ENCODE measurements at regions not wholly inside any gene's neighbourhood (a gene's known extent, or its start where the extent isn't known, plus 50 kb on each side); places are given as distances from the start of the nearest gene placed in this dataset.

DNA sequence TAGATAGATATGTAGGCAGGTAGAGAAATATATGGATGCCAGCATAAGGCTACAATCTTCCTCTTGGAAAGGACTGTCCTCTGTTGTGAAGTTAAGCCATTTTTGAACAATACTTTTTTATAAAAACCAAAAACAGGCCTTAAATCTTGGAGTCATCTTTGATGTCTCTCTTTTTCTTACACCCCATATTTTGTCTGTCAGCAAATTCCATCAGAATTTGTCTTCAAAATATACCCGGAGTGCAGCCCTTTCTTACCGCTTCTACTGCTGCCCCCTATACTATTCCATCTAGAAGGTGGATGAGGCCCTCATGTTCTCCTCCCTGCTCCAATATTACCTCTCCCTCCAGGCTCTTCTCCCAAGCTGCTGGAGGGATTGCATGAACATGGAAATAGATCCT, 326.5 kb downstream of the HAPSTR1 start:
- no peak overlapping the region for H3K27ac ChIP-seq (ENCODE audit: low read depth, low read length)
- H3K4me1 ChIP-seq (ENCODE audit: insufficient read depth, low read length) = no peaks in the 10 kb centered on the region
- no peaks in the 10 kb centered on the region for H3K27me3 ChIP-seq (ENCODE audit: insufficient read depth, low read length)
- no peak overlapping the region for H3K9ac ChIP-seq (ENCODE audit: low read depth, low read length)
- WGBS = 94% methylated on average over 2 of the region's 2 CpGs
- no peaks in the 10 kb centered on the region for H3K36me3 ChIP-seq (ENCODE audit: insufficient read depth, low read length)
- no peak overlapping the region for H3K4me3 ChIP-seq (ENCODE audit: low read length)
- H3K9me3 ChIP-seq (ENCODE audit: insufficient read depth, low read depth, low read length) = peaks cover 5% of the 10 kb centered on the region; the same call in 1 of the 2 replicates

DNA sequence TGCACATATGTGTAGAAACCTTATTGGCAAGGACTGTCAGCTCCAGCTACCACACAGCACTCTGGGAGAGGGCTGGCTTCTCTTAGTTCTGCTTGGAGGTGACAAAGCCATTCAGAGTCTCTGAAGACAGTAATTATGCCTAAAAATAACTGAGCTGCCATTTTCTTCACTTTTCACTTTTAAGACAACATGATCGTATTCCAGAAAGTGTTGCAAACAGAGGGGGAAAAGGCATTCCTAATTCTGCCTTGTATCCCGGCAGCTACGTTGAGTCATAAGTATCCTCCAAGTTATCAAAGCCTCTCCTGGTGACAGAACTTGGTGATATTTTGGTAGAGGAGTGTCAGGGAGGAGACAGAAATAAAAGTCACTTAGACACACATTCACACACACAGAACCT, 327.7 kb downstream of the HAPSTR1 start:
- Histone ChIP-seq H3K4me1 (ENCODE audit: insufficient read depth, low read length) (no peaks in the 10 kb centered on the region), H3K9me3 (ENCODE audit: insufficient read depth, low read depth, low read length) (peaks cover 5% of the 10 kb centered on the region; the same call in 1 of the 2 replicates), H3K36me3 (ENCODE audit: insufficient read depth, low read length) (no peaks in the 10 kb centered on the region), H3K9ac (ENCODE audit: low read depth, low read length) (no peak overlapping the region), H3K27ac (ENCODE audit: low read depth, low read length) (no peak overlapping the region), H3K27me3 (ENCODE audit: insufficient read depth, low read length) (no peaks in the 10 kb centered on the region), H3K4me3 (ENCODE audit: low read length) (no peak overlapping the region)
- WGBS = 94% methylated on average over 3 of the region's 3 CpGs

DNA sequence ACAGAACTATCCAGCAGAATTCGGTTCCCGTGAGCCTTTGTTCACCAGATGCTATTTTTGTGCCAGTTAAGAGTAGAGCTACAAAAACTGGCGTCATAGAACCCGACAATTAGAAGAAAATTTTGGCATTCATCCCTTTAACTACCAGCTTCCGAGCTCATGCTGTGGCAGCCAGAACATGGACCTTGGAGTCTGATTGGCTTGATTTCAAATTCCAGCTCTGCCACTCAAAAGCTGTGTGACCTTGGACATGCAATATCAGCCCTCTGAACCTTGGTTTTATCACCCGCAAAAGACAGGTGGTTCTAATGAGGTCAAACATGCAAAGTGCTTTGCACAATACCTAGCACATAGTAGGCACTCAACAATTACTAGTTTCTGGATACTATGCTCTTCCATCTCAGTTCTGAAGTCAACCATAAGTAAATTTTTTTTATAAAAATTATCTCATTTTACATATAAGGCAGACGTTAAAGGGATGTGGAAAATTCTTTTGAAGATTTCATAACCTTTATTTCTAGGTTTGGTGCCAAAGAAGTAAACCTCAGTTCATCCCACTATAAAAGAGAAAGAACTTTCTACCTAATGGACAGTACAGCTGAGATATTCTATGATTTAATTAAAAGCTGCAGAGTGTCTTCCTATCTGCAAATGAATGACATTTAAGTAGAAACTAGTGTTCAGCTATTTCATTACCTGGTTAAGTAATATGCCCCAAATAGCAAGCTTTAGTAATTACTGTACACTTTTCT, 331.5 kb downstream of the HAPSTR1 start:
- H3K27ac ChIP-seq (ENCODE audit: low read depth, low read length) = no peak overlapping the region
- H3K27me3 ChIP-seq (ENCODE audit: insufficient read depth, low read length) = no peaks in the 10 kb centered on the region
- no peaks in the 10 kb centered on the region for H3K9me3 ChIP-seq (ENCODE audit: insufficient read depth, low read depth, low read length)
- 94% methylated on average over 6 of the region's 7 CpGs for WGBS
- H3K4me1 ChIP-seq (ENCODE audit: insufficient read depth, low read length) = no peaks in the 10 kb centered on the region
- H3K4me3 ChIP-seq (ENCODE audit: low read length) = no peak overlapping the region
- H3K9ac ChIP-seq (ENCODE audit: low read depth, low read length) = no peak overlapping the region
- no peaks in the 10 kb centered on the region for H3K36me3 ChIP-seq (ENCODE audit: insufficient read depth, low read length)

DNA sequence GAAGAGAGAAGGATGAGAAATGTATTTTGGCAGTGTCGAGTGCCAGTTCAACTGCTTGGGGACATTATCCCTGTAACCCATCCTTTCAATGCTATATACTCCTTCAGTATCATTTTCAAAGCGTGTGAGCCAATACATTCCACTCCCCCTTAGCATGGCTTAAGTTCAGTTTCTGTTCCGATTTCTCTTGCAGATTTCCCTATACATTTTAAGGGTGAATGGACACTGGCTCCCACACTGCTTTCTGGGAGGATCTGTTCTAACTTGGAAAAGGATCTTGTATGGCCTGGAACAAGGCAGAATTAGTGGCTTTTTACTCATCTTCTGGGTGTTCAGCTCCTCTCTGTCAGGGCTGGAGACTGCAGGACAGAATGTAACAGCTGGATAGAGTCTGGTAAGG, 333.8 kb downstream of the HAPSTR1 start:
- H3K27ac ChIP-seq (ENCODE audit: low read depth, low read length) = no peak overlapping the region
- no peaks in the 10 kb centered on the region for H3K36me3 ChIP-seq (ENCODE audit: insufficient read depth, low read length)
- H3K27me3 ChIP-seq (ENCODE audit: insufficient read depth, low read length) = no peaks in the 10 kb centered on the region
- H3K4me3 ChIP-seq (ENCODE audit: low read length) = no peak overlapping the region
- H3K9ac ChIP-seq (ENCODE audit: low read depth, low read length) = no peak overlapping the region
- no peaks in the 10 kb centered on the region for H3K9me3 ChIP-seq (ENCODE audit: insufficient read depth, low read depth, low read length)
- WGBS = 88% methylated on average over 3 of the region's 3 CpGs
- H3K4me1 ChIP-seq (ENCODE audit: insufficient read depth, low read length) = peaks cover 13% of the 10 kb centered on the region

DNA sequence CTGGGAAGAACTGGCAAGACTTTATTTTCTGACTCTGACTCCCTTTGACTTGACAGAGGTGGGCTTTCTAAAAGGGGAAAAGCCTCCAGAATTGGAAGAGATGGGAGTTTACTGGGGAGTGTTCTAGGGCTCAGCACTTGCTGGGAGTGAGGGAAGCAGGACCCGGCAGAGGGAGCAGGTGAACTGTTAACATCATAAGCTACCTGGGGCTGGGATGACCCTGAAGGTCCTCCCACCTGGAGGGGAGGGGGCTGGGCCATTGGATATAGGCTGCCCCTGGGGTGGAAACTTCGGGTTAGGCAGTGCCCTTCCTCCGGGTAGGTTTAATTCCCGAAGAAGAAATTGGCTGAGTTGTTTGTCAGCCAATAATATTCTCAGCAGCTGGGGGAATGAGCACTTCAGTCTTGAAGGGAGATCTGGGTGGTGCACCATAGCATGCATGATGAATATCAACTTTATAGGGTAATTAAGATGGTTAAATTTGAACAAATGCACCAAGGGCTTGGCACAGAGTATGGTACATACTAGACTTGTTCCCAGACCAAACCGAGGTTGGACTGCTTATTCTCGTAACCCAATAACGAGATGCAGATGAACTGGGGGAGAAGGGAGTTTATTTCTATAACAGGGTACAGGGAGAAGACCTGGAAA, 337.0 kb downstream of the HAPSTR1 start:
- Histone ChIP-seq H3K9ac (ENCODE audit: low read depth, low read length) (no peak overlapping the region), H3K4me1 (ENCODE audit: insufficient read depth, low read length) (peaks cover 13% of the 10 kb centered on the region), H3K27me3 (ENCODE audit: insufficient read depth, low read length) (no peaks in the 10 kb centered on the region), H3K9me3 (ENCODE audit: insufficient read depth, low read depth, low read length) (no peaks in the 10 kb centered on the region), H3K27ac (ENCODE audit: low read depth, low read length) (no peak overlapping the region), H3K36me3 (ENCODE audit: insufficient read depth, low read length) (no peaks in the 10 kb centered on the region), H3K4me3 (ENCODE audit: low read length) (no peak overlapping the region)
- WGBS = 87% methylated on average over 7 of the region's 7 CpGs

DNA sequence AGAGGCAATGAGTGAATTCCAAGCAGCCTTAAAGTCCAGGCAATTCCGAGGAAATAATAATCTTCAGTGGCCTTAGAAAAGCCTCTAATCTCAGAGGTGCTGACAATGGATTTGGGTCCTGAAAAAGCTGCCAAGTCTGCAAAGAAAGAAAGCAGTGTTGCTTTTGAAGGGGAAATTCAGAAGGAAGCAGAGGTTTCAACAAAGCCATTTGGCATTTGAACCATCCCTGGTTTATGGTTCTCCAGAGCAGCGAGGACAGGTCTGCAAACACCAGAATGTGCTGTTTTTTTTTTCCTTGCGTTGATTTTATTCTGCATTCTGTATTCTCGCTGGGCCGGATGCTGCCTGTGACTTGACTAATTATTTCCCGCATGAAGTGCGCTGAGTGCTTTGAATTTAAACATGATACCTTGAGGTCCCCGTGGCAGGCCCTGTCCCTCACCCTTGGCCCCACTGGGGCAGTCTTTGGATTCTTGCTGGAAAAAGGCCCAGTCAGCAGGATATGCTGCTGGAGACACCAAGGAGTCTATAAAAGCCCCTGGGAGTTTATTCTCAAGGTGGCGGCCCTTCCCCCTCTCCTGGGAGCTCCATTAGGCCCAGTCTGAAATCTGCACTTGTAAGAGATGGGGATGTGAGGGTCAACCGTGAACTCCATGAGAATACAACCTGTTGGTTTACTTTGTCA, 338.3 kb downstream of the HAPSTR1 start:
- 90% methylated on average over 10 of the region's 10 CpGs for WGBS

DNA sequence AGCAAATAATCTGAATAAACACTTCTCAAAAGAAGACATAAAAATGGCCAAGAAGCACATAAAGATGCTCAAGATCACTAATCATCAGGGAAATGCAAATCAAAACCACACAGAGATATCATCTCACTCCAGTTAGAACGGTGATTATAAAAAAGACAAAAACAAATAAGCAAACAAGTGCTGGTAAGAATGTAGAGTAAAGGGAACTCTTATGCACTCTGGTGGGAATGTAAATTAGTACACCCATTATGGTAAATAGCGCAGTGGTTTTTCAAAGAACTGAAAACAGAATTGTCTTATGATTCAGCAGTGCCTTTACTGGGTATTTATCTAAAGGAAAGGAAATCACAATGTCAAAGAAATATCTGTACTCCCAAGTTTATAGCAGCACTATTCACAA, 343.2 kb downstream of the HAPSTR1 start:
- no peak overlapping the region for H3K27ac ChIP-seq (ENCODE audit: low read depth, low read length)
- H3K9ac ChIP-seq (ENCODE audit: low read depth, low read length) = no peak overlapping the region
- H3K9me3 ChIP-seq (ENCODE audit: insufficient read depth, low read depth, low read length) = peaks cover 12% of the 10 kb centered on the region
- no peaks in the 10 kb centered on the region for H3K36me3 ChIP-seq (ENCODE audit: insufficient read depth, low read length)
- no peak overlapping the region for H3K4me3 ChIP-seq (ENCODE audit: low read length)
- peaks cover 6% of the 10 kb centered on the region; the same call in 1 of the 2 replicates for H3K4me1 ChIP-seq (ENCODE audit: insufficient read depth, low read length)
- H3K27me3 ChIP-seq (ENCODE audit: insufficient read depth, low read length) = no peaks in the 10 kb centered on the region
- WGBS = 91% methylated on average over 2 of the region's 2 CpGs

More for the DNA sequence above, 338.3 kb downstream of the HAPSTR1 start:
- Histone ChIP-seq H3K4me1 (ENCODE audit: insufficient read depth, low read length) (peaks cover 13% of the 10 kb centered on the region), H3K27me3 (ENCODE audit: insufficient read depth, low read length) (no peaks in the 10 kb centered on the region), H3K27ac (ENCODE audit: low read depth, low read length) (no peak overlapping the region), H3K9ac (ENCODE audit: low read depth, low read length) (no peak overlapping the region), H3K9me3 (ENCODE audit: insufficient read depth, low read depth, low read length) (no peaks in the 10 kb centered on the region), H3K36me3 (ENCODE audit: insufficient read depth, low read length) (no peaks in the 10 kb centered on the region), H3K4me3 (ENCODE audit: low read length) (no peak overlapping the region)

DNA sequence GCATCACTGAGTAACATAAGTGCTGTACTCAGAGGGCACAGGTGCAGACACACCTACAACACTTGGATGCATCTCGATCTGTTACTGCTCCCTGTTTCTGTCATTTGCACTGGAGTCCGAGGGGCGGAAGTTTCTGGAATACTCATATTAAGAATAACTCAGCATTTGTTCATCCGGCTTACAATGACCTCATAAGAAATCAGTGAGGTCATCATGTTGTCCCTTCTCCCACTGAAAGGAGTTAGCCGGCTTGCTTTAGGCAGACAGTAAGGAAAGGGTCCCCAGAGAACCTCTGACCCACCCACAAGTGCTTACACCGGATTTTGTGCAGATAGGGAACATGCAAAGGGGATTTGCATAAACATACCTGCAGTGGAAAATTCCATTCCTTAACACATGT, 344.7 kb downstream of the HAPSTR1 start:
- Histone ChIP-seq H3K27ac (ENCODE audit: low read depth, low read length) (no peak overlapping the region), H3K4me1 (ENCODE audit: insufficient read depth, low read length) (peaks cover 4% of the 10 kb centered on the region; the same call in 1 of the 2 replicates), H3K9me3 (ENCODE audit: insufficient read depth, low read depth, low read length) (peaks cover 12% of the 10 kb centered on the region), H3K9ac (ENCODE audit: low read depth, low read length) (no peak overlapping the region), H3K4me3 (ENCODE audit: low read length) (no peak overlapping the region), H3K27me3 (ENCODE audit: insufficient read depth, low read length) (no peaks in the 10 kb centered on the region), H3K36me3 (ENCODE audit: insufficient read depth, low read length) (no peaks in the 10 kb centered on the region)
- 99% methylated on average over 6 of the region's 6 CpGs for WGBS

DNA sequence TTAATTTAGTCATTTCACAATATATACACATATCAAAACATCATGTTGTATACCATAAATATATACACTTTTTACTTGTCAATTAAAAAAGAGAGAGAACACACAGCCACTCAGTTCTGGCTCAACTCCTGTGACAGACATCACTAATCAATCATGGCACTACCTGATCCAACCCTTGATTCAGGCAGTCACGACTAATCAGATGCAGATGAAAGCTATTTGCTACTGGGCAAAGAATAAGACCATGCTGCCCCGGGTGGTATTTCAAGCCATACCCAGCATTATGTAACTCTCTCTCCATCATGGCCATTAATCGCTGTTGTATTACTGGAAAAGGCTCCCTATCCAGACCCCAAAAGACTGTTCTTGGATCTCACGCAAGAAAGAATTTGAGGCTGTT, 345.7 kb downstream of the HAPSTR1 start:
- no peak overlapping the region for H3K9ac ChIP-seq (ENCODE audit: low read depth, low read length)
- peaks cover 9% of the 10 kb centered on the region for H3K4me1 ChIP-seq (ENCODE audit: insufficient read depth, low read length)
- peaks cover 12% of the 10 kb centered on the region for H3K9me3 ChIP-seq (ENCODE audit: insufficient read depth, low read depth, low read length)
- no peak overlapping the region for H3K4me3 ChIP-seq (ENCODE audit: low read length)
- H3K27ac ChIP-seq (ENCODE audit: low read depth, low read length) = no peak overlapping the region
- 91% methylated on average over 3 of the region's 4 CpGs for WGBS
- no peaks in the 10 kb centered on the region for H3K36me3 ChIP-seq (ENCODE audit: insufficient read depth, low read length)
- H3K27me3 ChIP-seq (ENCODE audit: insufficient read depth, low read length) = no peaks in the 10 kb centered on the region

DNA sequence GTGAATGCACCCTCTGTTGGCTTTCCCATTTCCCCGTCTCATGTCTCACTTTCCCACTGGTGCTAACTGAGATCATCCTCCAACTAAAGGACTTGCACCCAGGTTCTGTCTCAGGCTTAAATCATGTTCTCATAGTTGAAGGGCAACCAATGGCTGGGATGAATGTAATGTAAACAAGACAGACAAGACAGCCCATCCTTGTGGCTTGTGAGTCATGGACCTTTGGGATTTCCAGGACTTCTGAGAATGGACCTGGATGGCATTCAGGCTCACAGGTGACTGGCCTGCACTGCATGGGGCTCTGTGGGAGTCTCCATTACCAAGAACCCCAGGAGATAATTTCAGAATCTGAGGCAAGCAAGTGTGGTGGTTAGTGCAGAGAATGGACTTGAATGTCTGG, 347.5 kb downstream of the HAPSTR1 start:
- H3K9me3 ChIP-seq (ENCODE audit: insufficient read depth, low read depth, low read length) = peaks cover 12% of the 10 kb centered on the region
- no peak overlapping the region for H3K9ac ChIP-seq (ENCODE audit: low read depth, low read length)
- no peak overlapping the region for H3K27ac ChIP-seq (ENCODE audit: low read depth, low read length)
- H3K36me3 ChIP-seq (ENCODE audit: insufficient read depth, low read length) = no peaks in the 10 kb centered on the region
- H3K4me3 ChIP-seq (ENCODE audit: low read length) = no peak overlapping the region
- H3K27me3 ChIP-seq (ENCODE audit: insufficient read depth, low read length) = no peaks in the 10 kb centered on the region
- H3K4me1 ChIP-seq (ENCODE audit: insufficient read depth, low read length) = peaks cover 16% of the 10 kb centered on the region
- 95% methylated on average over 1 of the region's 1 CpG for WGBS

DNA sequence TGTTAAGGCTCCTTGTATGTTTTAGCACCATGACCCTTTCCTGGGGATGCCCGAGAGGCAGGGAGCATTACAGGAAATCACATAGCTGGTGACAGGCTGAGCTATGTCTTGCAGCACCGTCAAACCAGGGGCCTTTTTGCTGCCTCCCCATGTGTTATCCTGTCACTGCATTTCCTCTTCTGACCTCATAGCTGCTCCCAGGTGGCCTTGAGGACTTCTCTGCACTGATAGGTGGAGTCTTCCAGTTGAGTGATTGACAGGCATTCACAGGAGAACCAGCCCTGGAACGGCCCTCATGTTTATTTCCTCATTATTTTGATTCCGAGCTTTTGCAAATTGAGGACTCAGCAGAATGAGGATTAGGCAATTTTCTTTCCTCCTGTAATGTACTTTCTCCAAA, 349.6 kb downstream of the HAPSTR1 start:
- Histone ChIP-seq H3K27ac (ENCODE audit: low read depth, low read length) (no peak overlapping the region), H3K9me3 (ENCODE audit: insufficient read depth, low read depth, low read length) (peaks cover 12% of the 10 kb centered on the region), H3K36me3 (ENCODE audit: insufficient read depth, low read length) (no peaks in the 10 kb centered on the region), H3K9ac (ENCODE audit: low read depth, low read length) (no peak overlapping the region), H3K27me3 (ENCODE audit: insufficient read depth, low read length) (no peaks in the 10 kb centered on the region), H3K4me1 (ENCODE audit: insufficient read depth, low read length) (peaks cover 16% of the 10 kb centered on the region), H3K4me3 (ENCODE audit: low read length) (no peak overlapping the region)
- WGBS = 64% methylated on average over 4 of the region's 4 CpGs

All from HUES64 (cell line).